Activated CD4-positive, alpha-beta T cell treated with anti-CD3 and anti-CD28 coated beads, Interleukin-2, amount 10 ng/mL, durations not matched to agents 24 days and 14 days (primary cell): ENCODE measurements at regions not wholly inside any gene's neighbourhood (a gene's known extent, or its start where the extent isn't known, plus 50 kb on each side); places are given as distances from the start of the nearest gene placed in this dataset.

ENCODE experiments used
- DNase-seq: peaks from one replicate; pipeline ENCODE4 v3.0.0; 2022
- H3K27ac Mint-ChIP-seq: one replicate; pipeline ENCODE4 v1.8.0; 2022; ENCODE audit warnings: mild to moderate bottlenecking, mixed read lengths
- H3K27me3 Mint-ChIP-seq: one replicate; pipeline ENCODE4 v1.8.0; 2022; ENCODE audit warnings: mixed read lengths
- H3K36me3 Mint-ChIP-seq: one replicate; pipeline ENCODE4 v1.8.0; 2022; ENCODE audit warnings: low read depth, mild to moderate bottlenecking, mixed read lengths
- H3K4me1 Mint-ChIP-seq: one replicate; pipeline ENCODE4 v1.8.0; 2021; ENCODE audit warnings: mixed read lengths
- H3K4me3 Mint-ChIP-seq: one replicate; pipeline ENCODE4 v1.8.0; 2022; ENCODE audit warnings: mild to moderate bottlenecking, moderate library complexity, mixed read lengths
- H3K9me3 Mint-ChIP-seq: one replicate; pipeline ENCODE4 v1.8.0; 2021; ENCODE audit warnings: mixed read lengths
- intact Hi-C: fragments of 100-400 bp; cut with micrococcal nuclease; formaldehyde crosslinking; loops from one replicate; pipeline ENCODE4 v1.15.1; 2023

GRCh38 chr18:44180683-44181082, 500.0 kb upstream of the SETBP1 start:
- H3K27me3 Mint-ChIP-seq = no peaks in the 10 kb centered on the region
- H3K27ac Mint-ChIP-seq = no peak overlapping the region
- intact Hi-C loops = no loop called here
- no peaks in the 10 kb centered on the region for H3K9me3 Mint-ChIP-seq
- DNase-seq = no peak
- no peaks in the 10 kb centered on the region for H3K4me1 Mint-ChIP-seq
- no peak overlapping the region for H3K4me3 Mint-ChIP-seq
- no peaks in the 10 kb centered on the region for H3K36me3 Mint-ChIP-seq

GRCh38 chr18:44181951-44182747, 498.5 kb upstream of the SETBP1 start:
- no peak overlapping the region for H3K4me3 Mint-ChIP-seq
- no peak overlapping the region for H3K27ac Mint-ChIP-seq
- no peaks in the 10 kb centered on the region for H3K4me1 Mint-ChIP-seq
- H3K9me3 Mint-ChIP-seq = no peaks in the 10 kb centered on the region
- intact Hi-C loops = no loop called here
- no peak for DNase-seq
- no peaks in the 10 kb centered on the region for H3K27me3 Mint-ChIP-seq
- H3K36me3 Mint-ChIP-seq = no peaks in the 10 kb centered on the region

- intact Hi-C loops = no loop called here
- H3K4me3 Mint-ChIP-seq = no peak overlapping the region
Observed at GRCh38 chr18:44186001-44186400, 494.7 kb upstream of the SETBP1 start.

GRCh38 chr18:44187090-44187489, 493.6 kb upstream of the SETBP1 start:
- no peak for DNase-seq
- H3K27me3 Mint-ChIP-seq = no peaks in the 10 kb centered on the region
- no peaks in the 10 kb centered on the region for H3K36me3 Mint-ChIP-seq
- H3K4me3 Mint-ChIP-seq = no peak overlapping the region
- intact Hi-C loops = no loop called here
- no peaks in the 10 kb centered on the region for H3K4me1 Mint-ChIP-seq
- H3K9me3 Mint-ChIP-seq = no peaks in the 10 kb centered on the region
- H3K27ac Mint-ChIP-seq = no peak overlapping the region

More at GRCh38 chr18:44186001-44186400, 494.7 kb upstream of the SETBP1 start:
- no peaks in the 10 kb centered on the region for H3K36me3 Mint-ChIP-seq
- H3K27ac Mint-ChIP-seq = no peak overlapping the region
- no peaks in the 10 kb centered on the region for H3K9me3 Mint-ChIP-seq
- H3K4me1 Mint-ChIP-seq = no peaks in the 10 kb centered on the region
- no peak for DNase-seq
- H3K27me3 Mint-ChIP-seq = no peaks in the 10 kb centered on the region

GRCh38 chr18:44195394-44196140, 485.1 kb upstream of the SETBP1 start:
- Mint-ChIP-seq H3K4me3 (no peak overlapping the region), H3K27ac (no peak overlapping the region), H3K36me3 (no peaks in the 10 kb centered on the region), H3K4me1 (no peaks in the 10 kb centered on the region), H3K27me3 (no peaks in the 10 kb centered on the region), H3K9me3 (no peaks in the 10 kb centered on the region)
- intact Hi-C loops = no loop called here
- DNase-seq = no peak

- Mint-ChIP-seq H3K4me1 (no peaks in the 10 kb centered on the region), H3K36me3 (no peaks in the 10 kb centered on the region), H3K4me3 (no peak overlapping the region), H3K27me3 (no peaks in the 10 kb centered on the region), H3K9me3 (no peaks in the 10 kb centered on the region), H3K27ac (no peak overlapping the region)
- DNase-seq = no peak
- intact Hi-C loops = no loop called here
Observed at GRCh38 chr18:44197832-44198611, 482.7 kb upstream of the SETBP1 start.

GRCh38 chr18:44198612-44199284, 481.9 kb upstream of the SETBP1 start:
- no peak overlapping the region for H3K4me3 Mint-ChIP-seq
- no peaks in the 10 kb centered on the region for H3K9me3 Mint-ChIP-seq
- no peaks in the 10 kb centered on the region for H3K4me1 Mint-ChIP-seq
- intact Hi-C loops = no loop called here
- no peaks in the 10 kb centered on the region for H3K27me3 Mint-ChIP-seq
- H3K27ac Mint-ChIP-seq = no peak overlapping the region
- no peak for DNase-seq
- no peaks in the 10 kb centered on the region for H3K36me3 Mint-ChIP-seq

- Mint-ChIP-seq H3K36me3 (no peaks in the 10 kb centered on the region), H3K27me3 (no peaks in the 10 kb centered on the region), H3K27ac (no peak overlapping the region), H3K4me1 (no peaks in the 10 kb centered on the region), H3K9me3 (no peaks in the 10 kb centered on the region), H3K4me3 (no peak overlapping the region)
- DNase-seq = no peak
- intact Hi-C loops = no loop called here
Observed at GRCh38 chr18:44213293-44213692, 467.4 kb upstream of the SETBP1 start.

- Mint-ChIP-seq H3K9me3 (no peaks in the 10 kb centered on the region), H3K4me3 (no peak overlapping the region), H3K4me1 (no peaks in the 10 kb centered on the region), H3K27me3 (no peaks in the 10 kb centered on the region), H3K36me3 (no peaks in the 10 kb centered on the region), H3K27ac (no peak overlapping the region)
- DNase-seq = no peak
- intact Hi-C loops = no loop called here
Observed at GRCh38 chr18:44214396-44214795, 466.3 kb upstream of the SETBP1 start.

- Mint-ChIP-seq H3K27ac (no peak overlapping the region), H3K9me3 (no peaks in the 10 kb centered on the region), H3K4me3 (no peak overlapping the region), H3K36me3 (no peaks in the 10 kb centered on the region), H3K4me1 (no peaks in the 10 kb centered on the region), H3K27me3 (no peaks in the 10 kb centered on the region)
- no peak for DNase-seq
- intact Hi-C loops = no loop called here
Observed at GRCh38 chr18:44216169-44216568, 464.5 kb upstream of the SETBP1 start.

GRCh38 chr18:44227501-44227900, 453.2 kb upstream of the SETBP1 start:
- H3K36me3 Mint-ChIP-seq = no peaks in the 10 kb centered on the region
- H3K27ac Mint-ChIP-seq = no peak overlapping the region
- no peaks in the 10 kb centered on the region for H3K4me1 Mint-ChIP-seq
- no peak overlapping the region for H3K4me3 Mint-ChIP-seq
- DNase-seq = no peak
- intact Hi-C loops = no loop called here
- H3K9me3 Mint-ChIP-seq = no peaks in the 10 kb centered on the region
- no peaks in the 10 kb centered on the region for H3K27me3 Mint-ChIP-seq

GRCh38 chr18:44229693-44230108, 451.0 kb upstream of the SETBP1 start:
- DNase-seq = no peak
- no peak overlapping the region for H3K4me3 Mint-ChIP-seq
- H3K4me1 Mint-ChIP-seq = no peaks in the 10 kb centered on the region
- intact Hi-C loops = no loop called here
- no peaks in the 10 kb centered on the region for H3K27me3 Mint-ChIP-seq
- H3K27ac Mint-ChIP-seq = no peak overlapping the region
- H3K9me3 Mint-ChIP-seq = no peaks in the 10 kb centered on the region
- H3K36me3 Mint-ChIP-seq = no peaks in the 10 kb centered on the region

- Mint-ChIP-seq H3K36me3 (no peaks in the 10 kb centered on the region), H3K4me1 (no peaks in the 10 kb centered on the region), H3K27ac (no peak overlapping the region), H3K27me3 (no peaks in the 10 kb centered on the region), H3K4me3 (no peak overlapping the region), H3K9me3 (no peaks in the 10 kb centered on the region)
- intact Hi-C loops = no loop called here
- no peak for DNase-seq
Observed at GRCh38 chr18:44231936-44232335, 448.8 kb upstream of the SETBP1 start.
